MM.1S (cell line): ENCODE measurements at regions not wholly inside any gene's neighbourhood (a gene's known extent, or its start where the extent isn't known, plus 50 kb on each side); places are given as distances from the start of the nearest gene placed in this dataset.

Experiments used
- DNase-seq: peaks from one replicate; pipeline ENCODE4 v3.0.0-alpha.2; 2015
- H2AFZ ChIP-seq: fragments of 300-600 bp; sonication (generic); 2 replicates; pipeline ENCODE4 v1.6.0; 2016; ENCODE audit warnings: antibody characterized with exemption, low read length
- H3F3A ChIP-seq: fragments of 300-600 bp; sonication (generic); 2 replicates; pipeline ENCODE4 v1.6.1; 2016; ENCODE audit warnings: mild to moderate bottlenecking, antibody characterized with exemption, low read length, moderate library complexity, mixed read lengths; ENCODE audit not compliant: insufficient read depth
- H3K27ac ChIP-seq: fragments of 300-600 bp; sonication (generic); 2 replicates; pipeline ENCODE4 v1.5.1; 2016; ENCODE audit warnings: mild to moderate bottlenecking, low read length
- H3K27me3 ChIP-seq: fragments of 300-600 bp; sonication (generic); replicated peaks from 2 replicates; pipeline ENCODE4 v1.6.0; 2016; ENCODE audit warnings: low read length; ENCODE audit not compliant: insufficient read depth
- H3K36me3 ChIP-seq: fragments of 300-600 bp; sonication (generic); replicated peaks from 2 replicates; pipeline ENCODE4 v1.6.1; 2016; ENCODE audit warnings: mild to moderate bottlenecking, low read length, mixed read lengths; ENCODE audit not compliant: insufficient read depth
- H3K4me1 ChIP-seq: fragments of 300-600 bp; sonication (generic); 2 replicates; pipeline ENCODE4 v1.6.1; 2016; ENCODE audit warnings: low read length, mixed read lengths
- H3K4me2 ChIP-seq: fragments of 300-600 bp; sonication (generic); 2 replicates; pipeline ENCODE4 v1.6.0; 2016; ENCODE audit warnings: low read depth, low read length
- H3K4me3 ChIP-seq: fragments of 300-600 bp; sonication (generic); 2 replicates; pipeline ENCODE4 v1.5.1; 2016; ENCODE audit warnings: low read length, mixed read lengths
- H3K79me2 ChIP-seq: fragments of 300-600 bp; sonication (generic); 2 replicates; pipeline ENCODE4 v1.6.1; 2016; ENCODE audit warnings: mixed run types, low read length, mixed read lengths
- H3K9ac ChIP-seq: fragments of 300-600 bp; sonication (generic); 2 replicates; pipeline ENCODE4 v1.6.1; 2016; ENCODE audit warnings: low read length, mixed read lengths
- H3K9me2 ChIP-seq: fragments of 300-600 bp; sonication (generic); replicated peaks from 2 replicates; pipeline ENCODE4 v1.6.1; 2016; ENCODE audit warnings: mild to moderate bottlenecking, low read length, mixed read lengths; ENCODE audit not compliant: insufficient read depth
- H3K9me3 ChIP-seq: fragments of 300-600 bp; sonication (generic); replicated peaks from 2 replicates; pipeline ENCODE4 v1.6.1; 2016; ENCODE audit warnings: mild to moderate bottlenecking, low read length, mixed read lengths; ENCODE audit not compliant: insufficient read depth
- H4K20me1 ChIP-seq: fragments of 300-600 bp; sonication (generic); 2 replicates; pipeline ENCODE4 v1.6.1; 2016; ENCODE audit warnings: mild to moderate bottlenecking, low read length, moderate library complexity, mixed read lengths; ENCODE audit not compliant: insufficient read depth
- CTCF ChIP-seq: fragments of 300-600 bp; sonication (generic); IDR thresholded peaks from 2 replicates; pipeline ENCODE4 v1.5.1; 2016; ENCODE audit warnings: antibody characterized with exemption, low read length, mixed read lengths
- EZH2 ChIP-seq: fragments of 300-600 bp; sonication (generic); optimal IDR thresholded peaks from 2 replicates; pipeline ENCODE3; 2017; ENCODE audit warnings: low read depth, mild to moderate bottlenecking, antibody characterized with exemption, low read length, mixed read lengths
- EZH2phosphoT487 ChIP-seq: fragments of 300-600 bp; sonication (generic); IDR thresholded peaks from 2 replicates; pipeline ENCODE4 v1.6.1; 2018; ENCODE audit warnings: antibody characterized with exemption, low read length

- peak overlapping the region; percentile 94 for H2AFZ ChIP-seq
- peaks cover 5% of the 10 kb centered on the region for H3K4me1 ChIP-seq
- H3K79me2 ChIP-seq: no peaks in the 10 kb centered on the region
- H4K20me1 ChIP-seq: no peaks in the 10 kb centered on the region
- TF ChIP-seq CTCF (no peak), EZH2 (no peak), EZH2phosphoT487 (no peak)
- H3K4me3 ChIP-seq: peak overlapping the region; percentile 68
- peaks cover 57% of the 10 kb centered on the region for H3K27me3 ChIP-seq
- no peaks in the 10 kb centered on the region for H3K9me2 ChIP-seq
- peak overlapping the region; percentile 63; the same call in 1 of the 2 replicates for H3K27ac ChIP-seq
- peak; percentile 98 for DNase-seq
- H3K9me3 ChIP-seq: no peaks in the 10 kb centered on the region
- no peaks in the 10 kb centered on the region for H3K36me3 ChIP-seq
- H3K4me2 ChIP-seq: peak overlapping the region; percentile 88
- H3F3A ChIP-seq: peaks cover 9% of the 10 kb centered on the region; the same call in 1 of the 2 replicates
- H3K9ac ChIP-seq: peak overlapping the region; percentile 42; the same call in 1 of the 2 replicates
These were observed 193.0 kb downstream of the MELK start for GRCh38 chr9:36765468-36766341.

- H3K79me2 ChIP-seq: no peaks in the 10 kb centered on the region
- no peak overlapping the region for H3K4me2 ChIP-seq
- H3F3A ChIP-seq: peaks cover 9% of the 10 kb centered on the region; the same call in 1 of the 2 replicates
- no peaks in the 10 kb centered on the region for H4K20me1 ChIP-seq
- H3K4me3 ChIP-seq: no peak overlapping the region
- no peak overlapping the region for H3K9ac ChIP-seq
- H3K9me3 ChIP-seq: no peaks in the 10 kb centered on the region
- no peak overlapping the region for H2AFZ ChIP-seq
- peaks cover 69% of the 10 kb centered on the region for H3K27me3 ChIP-seq
- H3K27ac ChIP-seq: no peak overlapping the region
- DNase-seq: no peak
- H3K4me1 ChIP-seq: peaks cover 5% of the 10 kb centered on the region
- H3K9me2 ChIP-seq: no peaks in the 10 kb centered on the region
- no peaks in the 10 kb centered on the region for H3K36me3 ChIP-seq
- TF ChIP-seq CTCF (no peak), EZH2phosphoT487 (no peak), EZH2 (no peak)
These were observed 196.0 kb downstream of the MELK start for GRCh38 chr9:36768677-36769076.

GRCh38 chr9:36770025-36770424 is 197.3 kb downstream of the MELK start:
- H3K4me3 ChIP-seq: no peak overlapping the region
- H3K27ac ChIP-seq: no peak overlapping the region
- no peak overlapping the region for H2AFZ ChIP-seq
- no peaks in the 10 kb centered on the region for H4K20me1 ChIP-seq
- H3K36me3 ChIP-seq: no peaks in the 10 kb centered on the region
- H3K4me2 ChIP-seq: no peak overlapping the region
- no peak for TF ChIP-seq EZH2phosphoT487
- peaks cover 9% of the 10 kb centered on the region; the same call in 1 of the 2 replicates for H3F3A ChIP-seq
- no peaks in the 10 kb centered on the region for H3K9me3 ChIP-seq
- H3K4me1 ChIP-seq: peaks cover 5% of the 10 kb centered on the region
- no peaks in the 10 kb centered on the region for H3K9me2 ChIP-seq
- peaks cover 73% of the 10 kb centered on the region for H3K27me3 ChIP-seq
- no peak for DNase-seq
- no peak overlapping the region for H3K9ac ChIP-seq
- no peaks in the 10 kb centered on the region for H3K79me2 ChIP-seq
